ENCODE measurements at regions not wholly inside any gene's neighbourhood (a gene's known extent, or its start where the extent isn't known, plus 50 kb on each side); places are given as distances from the start of the nearest gene placed in this dataset.
"Not testable (repeated sequence)": the region's sequence is repeated elsewhere in the genome, so short reads cannot be mapped to it uniquely, and the experiment has no call there.

DNA sequence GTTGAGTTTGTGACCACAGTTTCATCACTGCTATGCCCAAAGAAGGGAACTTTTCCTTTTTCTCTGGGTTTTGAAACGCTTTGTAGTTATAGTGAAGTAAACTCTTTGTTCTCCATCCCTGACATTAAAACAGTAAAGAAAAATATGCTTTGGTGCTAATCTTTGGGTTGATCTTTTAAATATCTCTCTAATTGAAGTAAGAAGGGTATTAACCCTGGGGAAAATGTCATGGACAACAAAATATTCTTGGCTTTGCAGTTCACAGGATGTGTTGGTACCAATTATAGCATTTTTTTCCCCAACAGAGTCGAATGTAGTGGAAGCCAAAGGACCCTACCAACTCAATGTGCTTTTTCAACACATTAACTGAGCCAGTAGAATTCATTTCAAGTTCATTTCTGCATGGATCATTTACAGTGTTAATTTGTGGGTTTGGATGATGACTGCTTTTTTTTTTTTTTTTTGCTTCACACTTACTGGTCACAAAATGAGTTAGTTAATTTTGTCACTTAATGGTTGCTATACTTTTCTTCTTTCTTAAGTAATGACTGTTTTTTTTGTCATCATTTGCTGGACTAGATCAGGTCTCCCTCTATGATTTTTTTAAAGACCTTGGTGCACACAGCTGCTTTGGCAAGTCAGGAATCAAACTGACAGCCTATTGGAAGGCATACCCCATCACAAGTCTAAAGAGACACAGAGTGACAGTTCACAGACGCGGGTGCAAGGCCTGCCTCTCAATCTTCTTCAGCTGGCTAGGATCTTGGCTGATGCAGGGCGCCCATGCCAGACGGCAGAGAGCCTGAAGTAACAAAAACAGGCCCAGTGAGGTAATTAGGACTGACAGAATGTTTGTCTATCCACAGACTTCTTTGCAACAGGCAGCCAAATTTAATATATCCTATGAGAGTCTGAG, 98.8 kb upstream of the MMADHC start:
- no peak for DNase-seq (ENCODE audit: extremely low read depth, low read depth, low spot score)

DNA sequence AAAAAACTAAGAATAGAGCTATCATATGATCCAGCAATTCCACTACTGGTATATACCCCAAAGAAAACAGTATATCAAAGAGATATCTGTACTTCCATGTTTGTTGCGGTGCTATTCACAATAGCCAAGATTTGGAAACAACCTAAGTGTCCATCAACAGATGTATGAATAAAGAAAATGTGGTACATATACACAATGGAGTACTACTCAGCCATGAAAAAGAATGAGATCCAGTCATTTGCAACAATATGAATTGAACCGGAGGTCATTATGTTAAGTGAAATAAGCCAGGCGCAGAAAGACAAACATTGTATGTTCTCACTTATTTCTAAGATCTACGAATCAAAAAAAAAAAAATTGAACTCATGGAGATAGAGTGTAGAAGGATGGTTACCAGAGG, 97.8 kb upstream of the MMADHC start:
- DNase-seq (ENCODE audit: extremely low read depth, low read depth, low spot score): not testable (repeated sequence)

DNA sequence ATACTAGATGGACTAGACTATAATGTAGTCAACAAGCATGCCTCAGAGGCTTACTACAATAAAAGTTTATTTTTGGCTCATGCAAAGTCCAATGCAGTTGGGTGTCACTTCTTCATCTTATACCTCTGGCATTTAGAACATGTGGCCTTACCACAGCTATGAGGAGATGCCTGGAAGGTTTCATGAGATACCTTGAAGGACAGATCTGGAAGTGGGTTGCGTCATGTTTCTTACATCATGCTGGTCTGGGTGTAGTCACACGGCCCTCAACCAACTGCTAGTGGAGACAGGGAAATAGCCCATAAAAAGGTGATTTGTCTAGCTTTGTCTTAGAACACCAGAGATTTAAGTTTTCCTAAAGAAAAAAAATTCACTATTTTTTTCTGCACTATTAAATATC, 91.7 kb upstream of the MMADHC start:
- no peak for DNase-seq (ENCODE audit: extremely low read depth, low read depth, low spot score)

DNA sequence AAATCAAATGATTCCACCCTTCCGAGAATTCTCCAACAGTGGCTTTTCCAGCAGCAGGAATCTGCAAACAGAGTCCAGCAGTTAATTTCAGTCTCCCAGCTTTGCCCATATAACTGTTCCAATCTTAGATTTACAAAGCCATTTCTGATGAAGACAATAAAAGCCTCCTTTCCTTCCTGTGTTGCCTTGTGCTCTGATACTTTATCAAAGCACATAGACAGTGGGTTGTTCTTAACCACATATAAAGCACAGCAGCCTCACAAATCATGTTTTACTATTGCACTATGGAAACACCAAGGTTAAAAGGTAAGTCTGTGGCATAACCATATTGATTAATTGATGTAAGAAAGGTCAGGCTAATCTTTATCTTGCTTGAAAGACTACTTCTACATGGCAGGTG, 89.8 kb upstream of the MMADHC start:
- no peak for DNase-seq (ENCODE audit: extremely low read depth, low read depth, low spot score)

DNA sequence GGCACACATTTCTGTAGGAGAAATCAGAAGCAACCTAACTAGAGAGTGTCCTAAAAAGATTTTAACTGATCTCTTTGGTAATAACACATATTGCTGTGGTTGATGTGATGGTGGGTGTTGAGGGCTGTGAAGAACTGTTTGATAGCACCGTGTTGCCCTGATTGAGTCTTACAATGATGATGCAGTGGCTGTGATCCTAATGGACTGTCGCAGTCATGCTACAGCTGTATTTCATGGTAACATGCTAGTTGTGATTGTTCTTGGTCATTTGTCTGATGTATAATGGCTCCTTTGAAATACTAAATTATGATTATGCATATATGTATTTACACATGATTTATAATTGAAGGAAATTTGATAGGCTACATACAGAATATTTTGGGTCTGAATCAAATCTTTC, 82.5 kb upstream of the MMADHC start:
- DNase-seq (ENCODE audit: extremely low read depth, low read depth, low spot score): no peak

DNA sequence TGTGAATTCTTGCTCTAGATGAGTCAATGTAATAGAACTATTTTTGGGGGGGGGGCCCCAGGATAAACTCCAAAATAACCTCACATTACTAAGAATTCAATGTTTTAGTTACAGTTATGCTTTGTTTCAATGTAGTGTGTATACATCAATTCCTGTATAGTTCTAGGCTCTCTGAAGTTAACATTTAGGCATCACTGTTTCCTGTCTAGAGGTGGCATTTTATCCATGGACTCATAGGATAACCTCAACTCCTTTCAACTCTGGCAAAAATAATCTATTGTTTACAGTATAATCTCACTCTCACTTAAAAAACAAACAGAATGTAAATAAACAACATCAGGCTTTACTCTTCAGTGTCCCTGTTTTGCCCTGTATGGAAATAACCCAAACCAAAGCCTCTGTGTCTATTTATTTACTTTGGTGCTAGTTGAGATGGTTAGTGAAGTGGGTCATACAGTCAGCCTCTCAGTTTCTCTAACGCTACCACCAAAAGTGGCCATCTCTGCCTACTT, 79.3 kb upstream of the MMADHC start:
- DNase-seq (ENCODE audit: extremely low read depth, low read depth, low spot score): no peak

DNA sequence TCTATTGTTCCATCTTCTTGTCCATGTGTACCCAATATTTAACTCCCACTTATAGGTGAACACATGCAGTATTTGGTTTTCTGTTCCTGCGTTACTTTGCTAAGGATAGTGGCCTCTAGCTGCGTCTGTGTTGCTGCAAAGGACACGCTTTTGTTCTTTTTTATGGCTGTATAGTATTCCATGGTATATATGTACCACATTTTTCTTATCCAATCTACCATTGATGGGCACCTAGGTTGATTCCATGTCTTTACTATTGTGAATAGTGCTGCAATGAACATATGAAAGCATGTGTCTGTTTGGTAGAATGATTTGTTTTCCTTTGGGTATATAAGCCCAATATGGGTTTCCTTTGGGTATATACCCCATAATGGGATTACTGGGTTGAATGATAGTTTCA, 77.3 kb upstream of the MMADHC start:
- no peak for DNase-seq (ENCODE audit: extremely low read depth, low read depth, low spot score)

DNA sequence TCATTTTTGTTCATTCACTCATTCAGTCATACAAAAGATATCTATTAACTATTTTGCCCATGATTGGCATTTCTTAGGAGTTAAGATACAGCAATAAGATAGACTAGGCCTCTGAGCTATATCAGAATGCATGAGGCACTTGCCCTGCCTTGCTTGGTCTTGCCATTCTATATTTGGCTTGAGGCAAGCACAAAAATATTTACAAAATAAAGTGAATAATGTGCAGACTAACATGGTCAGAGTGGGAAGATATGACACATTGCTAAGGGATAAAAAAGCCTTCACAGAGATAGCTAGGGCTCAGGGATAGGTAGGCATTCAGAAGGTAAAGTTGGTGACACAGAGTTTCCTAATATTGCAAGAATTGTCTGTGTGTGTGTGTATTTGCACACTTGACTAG, 75.0 kb upstream of the MMADHC start:
- DNase-seq (ENCODE audit: extremely low read depth, low read depth, low spot score): no peak

DNA sequence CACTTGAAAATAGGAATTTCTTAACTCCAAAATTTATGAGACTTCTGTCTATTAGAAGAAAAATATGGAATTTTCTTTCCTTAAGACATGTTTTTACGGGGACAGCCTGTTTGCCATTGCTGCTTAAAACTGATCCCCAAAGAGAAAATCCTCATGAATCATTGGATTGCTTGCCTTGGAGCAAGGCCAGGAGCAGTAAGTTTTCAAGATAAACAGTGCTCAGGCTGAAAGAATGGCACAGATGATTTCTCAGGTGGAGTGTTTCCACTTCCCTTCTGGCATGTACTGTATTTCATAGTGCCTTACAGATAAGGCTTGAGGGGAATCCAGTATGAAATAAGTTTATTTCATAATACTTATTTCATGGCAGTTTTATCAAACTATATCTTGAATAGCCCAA, 74.3 kb upstream of the MMADHC start:
- no peak for DNase-seq (ENCODE audit: extremely low read depth, low read depth, low spot score)

DNA sequence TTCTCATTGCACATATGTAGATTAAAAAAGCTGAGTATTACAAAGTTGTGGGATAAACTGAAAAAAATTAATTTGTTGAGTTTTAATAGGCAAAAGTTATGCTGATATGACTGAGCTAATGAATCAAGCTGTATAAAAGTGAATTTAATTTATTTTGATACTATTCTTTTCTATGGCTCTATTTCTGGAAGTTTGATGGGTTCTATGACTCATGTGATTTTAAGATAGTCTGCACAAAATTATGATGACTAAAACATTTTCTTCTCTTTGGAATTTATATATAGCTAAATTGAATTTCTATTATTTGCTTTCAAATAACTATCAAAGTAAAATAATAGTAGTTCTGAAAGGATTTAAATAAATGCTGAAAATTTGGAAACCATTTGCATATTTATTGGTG, 71.0 kb upstream of the MMADHC start:
- no peak for DNase-seq (ENCODE audit: extremely low read depth, low read depth, low spot score)

DNA sequence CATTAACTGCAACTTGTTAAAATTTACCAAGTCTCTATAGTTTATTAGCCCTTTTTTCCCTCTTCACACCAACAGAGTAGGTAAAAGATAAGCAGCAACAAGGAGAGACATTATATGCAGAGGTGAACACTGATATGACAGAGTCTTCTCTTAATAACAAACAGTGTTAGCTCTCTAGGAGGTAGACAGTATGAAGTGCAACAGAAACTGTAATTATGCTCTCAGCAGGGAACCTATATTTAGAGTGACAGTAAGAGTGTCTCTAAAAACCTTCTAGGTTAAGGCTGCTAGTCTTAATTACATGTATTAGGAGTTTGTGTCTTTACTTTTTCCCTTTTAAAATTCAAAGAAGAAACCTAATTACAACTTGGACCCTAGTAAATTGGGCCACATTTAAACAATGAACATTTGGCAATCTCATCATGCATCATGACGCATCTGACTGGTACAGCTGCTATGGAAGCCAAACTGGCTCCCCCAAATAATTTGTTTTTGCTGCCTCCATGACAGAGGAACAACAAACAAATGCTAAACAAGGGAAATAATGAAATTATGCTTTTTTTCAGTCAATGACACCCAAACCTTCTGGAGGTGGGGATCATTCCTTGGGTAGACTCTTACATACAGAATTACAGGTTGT, 69.9 kb upstream of the MMADHC start:
- no peak for DNase-seq (ENCODE audit: extremely low read depth, low read depth, low spot score)

DNA sequence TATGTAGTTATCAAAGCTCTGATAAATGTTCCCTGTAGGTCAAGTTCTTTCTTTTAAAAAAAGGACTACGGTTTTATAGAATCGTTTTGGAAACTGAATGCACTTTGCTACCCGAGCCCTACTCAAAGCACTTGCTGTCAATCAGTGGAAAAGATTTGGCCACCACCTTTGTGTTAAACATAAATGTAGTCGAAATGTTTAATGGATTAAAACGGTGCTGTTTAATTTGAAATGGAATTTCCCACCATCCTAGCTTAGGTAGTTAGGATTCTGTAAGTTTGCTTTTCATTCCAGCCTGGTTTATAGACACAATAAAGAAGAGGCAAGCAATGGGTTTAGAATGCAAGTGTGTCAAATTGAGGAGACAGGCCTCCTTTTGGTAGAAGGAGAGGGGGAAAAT, 69.4 kb upstream of the MMADHC start:
- DNase-seq (ENCODE audit: extremely low read depth, low read depth, low spot score): no peak

DNA sequence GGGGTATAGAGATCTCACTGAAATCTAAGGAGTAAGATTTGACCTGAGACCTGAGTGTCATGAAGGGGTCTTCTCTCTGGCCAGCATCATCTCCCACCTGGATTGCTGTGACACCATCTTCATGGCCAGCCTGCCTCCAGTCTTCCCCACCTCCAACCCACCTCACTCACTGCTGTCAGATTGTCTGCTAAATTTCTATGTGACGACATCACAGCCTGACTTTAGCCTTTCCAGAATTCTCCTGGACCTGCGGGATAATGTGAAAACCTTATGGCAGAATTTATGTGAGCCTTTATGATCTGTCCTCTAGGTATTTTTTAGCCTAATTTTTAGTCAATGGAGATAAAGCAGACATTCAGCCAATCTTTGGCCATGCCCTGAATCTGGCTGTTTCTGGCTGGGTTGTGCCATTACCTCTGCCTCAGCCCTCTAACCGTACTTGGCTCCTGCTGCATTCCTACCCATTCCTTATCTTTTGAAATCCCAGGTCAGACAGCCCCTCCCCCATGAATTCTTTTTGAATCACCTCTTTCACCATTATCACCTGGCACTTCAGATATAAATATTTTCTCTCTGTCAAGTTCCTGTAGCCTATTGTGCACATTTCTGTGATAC, 66.4 kb upstream of the MMADHC start:
- DNase-seq (ENCODE audit: extremely low read depth, low read depth, low spot score): no peak

DNA sequence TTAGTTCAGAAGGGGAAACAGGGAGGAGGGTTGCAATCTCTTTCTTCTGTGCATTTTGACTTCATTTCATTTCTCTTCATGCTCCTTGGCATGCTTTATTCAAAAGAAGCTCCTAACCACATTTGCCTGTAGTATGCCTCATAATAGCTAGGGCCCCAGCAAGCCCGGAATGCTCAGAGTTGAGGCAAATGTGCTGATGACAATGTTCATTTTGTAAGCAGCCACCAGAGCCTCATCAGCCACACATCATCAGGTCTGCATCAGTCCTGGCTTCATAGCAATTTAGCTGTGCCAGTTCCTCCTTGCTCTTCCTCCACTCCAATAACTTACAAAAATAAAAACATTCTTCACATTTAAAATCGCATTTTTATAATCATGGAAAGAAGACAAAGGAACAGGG, 65.4 kb upstream of the MMADHC start:
- DNase-seq (ENCODE audit: extremely low read depth, low read depth, low spot score): no peak

DNA sequence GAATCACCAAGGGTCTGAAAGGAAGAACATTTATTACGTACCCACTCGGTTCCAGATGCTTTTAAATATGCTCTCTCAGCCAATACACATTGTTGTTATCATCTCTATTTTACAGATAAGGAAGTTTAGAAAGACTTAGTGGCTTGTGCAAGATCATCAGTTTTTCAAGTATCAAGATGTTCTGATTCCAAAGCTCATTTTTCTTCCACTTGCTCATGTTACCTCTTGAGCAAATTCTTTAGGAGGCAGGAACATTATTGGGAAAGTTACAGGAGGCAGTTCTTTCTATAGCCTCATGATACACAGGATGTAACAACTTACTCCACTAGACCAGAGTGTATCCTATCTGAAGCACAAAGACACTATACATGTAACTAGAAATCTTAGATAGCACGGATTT, 65.0 kb upstream of the MMADHC start:
- no peak for DNase-seq (ENCODE audit: extremely low read depth, low read depth, low spot score)

DNA sequence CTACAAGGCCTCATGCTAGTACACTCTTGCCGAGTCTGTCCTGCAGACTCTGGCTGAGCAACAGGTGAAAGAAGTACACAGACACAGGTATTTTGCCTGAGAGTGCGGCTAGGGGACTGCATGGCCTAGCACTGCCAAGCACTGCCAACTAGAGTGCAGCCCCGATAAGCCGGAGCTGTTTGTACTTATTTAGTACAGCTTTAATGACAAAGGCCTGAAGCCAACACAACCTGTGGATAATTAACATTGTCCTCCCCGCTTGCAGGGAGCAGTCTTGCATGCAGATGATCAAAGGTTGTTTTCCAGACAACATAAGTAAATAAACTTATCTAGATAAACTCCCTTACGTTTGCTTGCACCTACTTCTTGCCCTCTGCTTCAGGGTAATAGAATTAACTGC, 63.7 kb upstream of the MMADHC start:
- DNase-seq (ENCODE audit: extremely low read depth, low read depth, low spot score): no peak

DNA sequence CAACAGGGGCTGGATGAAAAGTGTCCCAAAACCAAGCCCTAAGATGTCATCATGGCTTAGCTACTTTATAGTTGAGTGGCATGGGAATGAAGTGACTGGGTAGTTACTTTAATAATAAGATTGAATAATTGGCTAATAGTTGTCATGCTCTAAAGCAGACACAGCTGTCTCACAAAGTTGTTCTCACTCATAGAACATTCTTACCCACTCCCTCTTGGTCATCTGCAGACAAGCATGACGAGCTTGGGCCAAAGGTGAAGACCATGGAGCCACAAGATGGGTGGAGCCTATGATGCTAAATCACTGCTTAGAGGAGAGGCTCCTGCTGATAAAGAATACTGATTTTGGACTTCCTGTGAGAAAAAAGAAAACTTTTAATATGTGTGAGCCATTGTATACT, 62.4 kb upstream of the MMADHC start:
- no peak for DNase-seq (ENCODE audit: extremely low read depth, low read depth, low spot score)

DNA sequence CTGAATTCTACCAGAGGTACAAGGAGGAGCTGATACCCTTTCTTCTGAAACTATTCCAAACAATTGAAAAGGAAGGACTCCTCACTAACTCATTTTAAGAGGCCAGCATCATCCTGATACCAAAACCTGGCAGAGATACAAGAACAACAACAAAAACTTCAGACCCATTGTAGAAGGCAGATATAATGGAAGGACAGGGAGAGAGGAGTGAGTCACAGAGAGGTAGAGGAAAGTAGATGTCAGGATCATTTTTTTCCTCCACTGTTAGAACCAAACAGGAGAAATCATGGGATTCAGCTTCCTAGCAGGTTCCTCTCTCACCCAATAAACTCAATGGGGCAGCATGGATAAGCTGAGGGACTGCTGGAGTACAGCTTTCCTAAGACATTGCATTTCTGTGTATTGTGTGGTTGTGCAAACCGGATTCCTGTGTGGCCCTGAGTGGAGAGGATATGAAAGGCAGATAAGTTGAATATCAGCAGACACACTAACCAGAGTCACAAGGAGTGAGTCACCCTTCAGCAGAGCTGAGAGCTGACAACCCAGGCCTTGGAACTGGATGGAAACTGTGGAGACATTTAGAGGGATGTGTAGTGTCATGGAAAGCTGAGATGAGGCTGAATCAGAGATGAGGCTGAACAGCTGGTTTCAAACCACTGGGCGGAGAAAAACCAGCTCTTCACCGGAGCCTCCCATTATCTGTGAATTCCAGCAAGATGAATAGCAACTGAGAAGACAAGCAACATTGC, 60.9 kb upstream of the MMADHC start:
- peak; percentile 68 for DNase-seq (ENCODE audit: extremely low read depth, low read depth, low spot score)

DNA sequence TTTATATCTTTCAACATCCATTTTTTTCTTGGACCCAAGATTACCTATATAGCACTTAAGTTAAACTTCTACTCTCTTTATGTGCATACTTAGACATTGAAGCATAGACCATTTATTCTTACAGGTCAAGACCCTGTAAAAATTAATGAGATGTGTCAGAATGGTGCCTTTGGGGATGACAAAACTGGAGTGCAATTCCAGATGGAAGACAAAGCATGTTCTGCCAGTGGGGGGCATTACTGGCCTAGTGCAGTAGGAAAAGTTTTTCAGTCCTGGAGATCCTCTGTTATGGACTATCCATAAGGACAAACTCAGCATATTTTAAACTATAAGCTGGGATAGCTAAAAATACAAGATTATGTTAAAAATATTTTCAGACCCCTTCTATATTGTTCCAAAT, 57.8 kb upstream of the MMADHC start:
- DNase-seq (ENCODE audit: extremely low read depth, low read depth, low spot score): no peak
